IMR-90 (cell line): ENCODE measurements at regions not wholly inside any gene's neighbourhood (a gene's known extent, or its start where the extent isn't known, plus 50 kb on each side); places are given as distances from the start of the nearest gene placed in this dataset.

ENCODE experiments used
- ATAC-seq: fragments of 200-7000 bp; cut with Tn5 transposase; 2 replicates; pipeline ENCODE4 v1.9.1; 2020; ENCODE audit warnings: low read depth, mild to moderate bottlenecking, moderate library complexity
- BruUV-seq: library from RNA; stranded (reverse); fragments of 400-500 nt; replicated peaks from 2 replicates; lab custom pipeline; 2021; lab: Mats Ljungman, UMichigan
- CTCF ChIA-PET: fragments of 300-600 bp; formaldehyde crosslinking; extraction: SDS; loops from one replicate; lab custom pipeline; 2021; ENCODE audit warnings: antibody characterized with exemption; lab: Yijun Ruan, JAX
- POLR2A ChIA-PET: fragments of 300-600 bp; sonication (Branson Sonifier 250); formaldehyde crosslinking; loops from one replicate; lab custom pipeline; 2022; ENCODE audit warnings: antibody characterized with exemption; ENCODE audit not compliant: unreplicated experiment; lab: Charles Lee
- DNase-seq: peaks from one replicate; pipeline ENCODE4 v3.0.0; 2013
- H2AFZ ChIP-seq: replicated peaks from 2 replicates; pipeline ENCODE3; 2013; ENCODE audit warnings: low read length, mild to moderate bottlenecking; ENCODE audit not compliant: poor library complexity
- H2AK5ac ChIP-seq: 2 replicates; pipeline ENCODE4 v1.6.1; 2013; ENCODE audit warnings: low read depth, low read length, inconsistent platforms
- H2AK9ac ChIP-seq: replicated peaks from 2 replicates; pipeline ENCODE3; 2013; ENCODE audit warnings: mild to moderate bottlenecking, low read depth, low read length, moderate library complexity; ENCODE audit not compliant: poor library complexity
- H2BK120ac ChIP-seq: 2 replicates; pipeline ENCODE4 v1.6.1; 2013; ENCODE audit warnings: low read depth, low read length, inconsistent platforms
- H2BK15ac ChIP-seq: 3 replicates; pipeline ENCODE4 v1.6.1; 2013; ENCODE audit warnings: low read depth, low read length, inconsistent platforms
- H2BK20ac ChIP-seq: 2 replicates; pipeline ENCODE4 v1.6.1; 2013; ENCODE audit warnings: low read depth, mild to moderate bottlenecking, inconsistent platforms, low read length, moderate library complexity
- H2BK5ac ChIP-seq: 2 replicates; pipeline ENCODE4 v1.6.1; 2013; ENCODE audit warnings: mild to moderate bottlenecking, low read depth, low read length, inconsistent platforms; ENCODE audit not compliant: poor library complexity, severe bottlenecking
- H3K14ac ChIP-seq: replicated peaks from 2 replicates; pipeline ENCODE4 v1.6.1; 2013; ENCODE audit warnings: low read depth, low read length, inconsistent platforms
- H3K18ac ChIP-seq: 2 replicates; pipeline ENCODE4 v1.6.1; 2013; ENCODE audit warnings: low read depth, low read length, control low read depth
- H3K23ac ChIP-seq: 2 replicates; pipeline ENCODE4 v1.6.1; 2013; ENCODE audit warnings: low read depth, low read length, inconsistent platforms
- H3K27ac ChIP-seq: 2 replicates; pipeline ENCODE4 v1.5.1; 2013; ENCODE audit warnings: mild to moderate bottlenecking, control low read depth, low read length; ENCODE audit not compliant: insufficient read depth
- H3K27me3 ChIP-seq: 2 replicates; pipeline ENCODE4 v1.6.1; 2013; ENCODE audit warnings: low read length; ENCODE audit not compliant: control insufficient read depth, insufficient read depth
- H3K36me3 ChIP-seq: 2 replicates; pipeline ENCODE4 v1.6.1; 2013; ENCODE audit warnings: low read length, mixed read lengths; ENCODE audit not compliant: control insufficient read depth, insufficient read depth
- H3K4ac ChIP-seq: 2 replicates; pipeline ENCODE4 v1.6.1; 2013; ENCODE audit warnings: low read depth, low read length, inconsistent platforms
- H3K4me1 ChIP-seq: 2 replicates; pipeline ENCODE4 v1.6.1; 2013; ENCODE audit warnings: low read length, mixed read lengths; ENCODE audit not compliant: control insufficient read depth, insufficient read depth
- H3K4me2 ChIP-seq: 2 replicates; pipeline ENCODE4 v1.6.1; 2013; ENCODE audit warnings: low read depth, mild to moderate bottlenecking, control low read depth, low read length, moderate library complexity
- H3K4me3 ChIP-seq: 2 replicates; pipeline ENCODE4 v1.5.1; 2013; ENCODE audit warnings: low read depth, mild to moderate bottlenecking, control low read depth, low read length, moderate library complexity; ENCODE audit not compliant: insufficient read depth
- H3K56ac ChIP-seq: 2 replicates; pipeline ENCODE4 v1.6.1; 2013; ENCODE audit warnings: low read length, inconsistent platforms; ENCODE audit not compliant: insufficient read depth; ENCODE audit errors: extremely low read depth
- H3K79me1 ChIP-seq, 2 experiments: 2 replicates each; pipeline ENCODE4 v1.6.1; 2013; ENCODE audit warnings: low read length in 2 of 2, inconsistent platforms in 1 of 2, low read depth in 1 of 2
- H3K9ac ChIP-seq: 2 replicates; pipeline ENCODE4 v1.6.1; 2013; ENCODE audit warnings: low read depth, low read length, control low read depth
- H3K9me1 ChIP-seq: 2 replicates; pipeline ENCODE4 v1.6.1; 2013; ENCODE audit warnings: low read length, inconsistent platforms; ENCODE audit not compliant: insufficient read depth
- H3K9me3 ChIP-seq: 2 replicates; pipeline ENCODE4 v1.6.1; 2013; ENCODE audit warnings: low read length; ENCODE audit not compliant: control insufficient read depth, insufficient read depth
- H4K20me1 ChIP-seq: 2 replicates; pipeline ENCODE4 v1.6.1; 2013; ENCODE audit warnings: low read length, inconsistent platforms; ENCODE audit not compliant: insufficient read depth
- H4K5ac ChIP-seq: 2 replicates; pipeline ENCODE4 v1.6.1; 2013; ENCODE audit warnings: mild to moderate bottlenecking, low read depth, low read length, control low read depth
- H4K8ac ChIP-seq, 2 experiments: 2 replicates each; pipeline ENCODE4 v1.6.1; 2013; ENCODE audit warnings: low read depth in 2 of 2, low read length in 2 of 2, control low read depth in 1 of 2, inconsistent platforms in 1 of 2
- H4K91ac ChIP-seq: 2 replicates; pipeline ENCODE4 v1.6.1; 2013; ENCODE audit warnings: low read depth, low read length, inconsistent platforms; ENCODE audit not compliant: insufficient read depth
- BHLHE40 ChIP-seq: fragments of 150-350 bp; IDR thresholded peaks from 2 replicates; pipeline ENCODE4 v1.6.1; 2016; ENCODE audit warnings: mild to moderate bottlenecking, low read depth, low read length
- MAZ ChIP-seq: IDR thresholded peaks from 2 replicates; pipeline ENCODE4 v1.6.1; 2012; ENCODE audit warnings: low read depth, mild to moderate bottlenecking, low read length, improper control_type of control experiment, moderate library complexity, borderline replicate concordance
- RAD21 ChIP-seq: IDR thresholded peaks from 2 replicates; pipeline ENCODE4 v1.6.1; 2012; ENCODE audit warnings: low read length, improper control_type of control experiment
- RFX5 ChIP-seq: IDR thresholded peaks from 2 replicates; pipeline ENCODE4 v1.8.0; 2012; ENCODE audit warnings: low read depth, mild to moderate bottlenecking, low read length, moderate library complexity
- WGBS, 2 experiments: methylation state at CpG; one replicate each; pipeline versions ENCODE4 v1.1.5 to v1.1.7; 2013; ENCODE audit warnings: missing lambda C conversion rate in 2 of 2; ENCODE audit not compliant: insufficient read length in 1 of 2; ENCODE audit errors: extremely low coverage in 2 of 2; 5-methylcytosine and 5-hydroxymethylcytosine counted together
- dilution Hi-C: fragments of 300-500 bp; cut with HindIII; formaldehyde crosslinking; loops from one replicate; pipeline ENCODE4 v1.14.3; 2018; ENCODE audit warnings: low sequenced_read_pairs; ENCODE audit not compliant: unreplicated experiment
- in situ Hi-C: fragments of 300-500 bp; cut with MboI; formaldehyde crosslinking; loops from 3 replicates; pipeline ENCODE4 v1.14.3; 2019; ENCODE audit warnings: low sequenced_read_pairs, inconsistent platforms, mixed read lengths
- intact Hi-C: fragments of 100-400 bp; cut with micrococcal nuclease; formaldehyde crosslinking; loops from 2 replicates; pipeline ENCODE4 v1.10.0; 2022

DNA sequence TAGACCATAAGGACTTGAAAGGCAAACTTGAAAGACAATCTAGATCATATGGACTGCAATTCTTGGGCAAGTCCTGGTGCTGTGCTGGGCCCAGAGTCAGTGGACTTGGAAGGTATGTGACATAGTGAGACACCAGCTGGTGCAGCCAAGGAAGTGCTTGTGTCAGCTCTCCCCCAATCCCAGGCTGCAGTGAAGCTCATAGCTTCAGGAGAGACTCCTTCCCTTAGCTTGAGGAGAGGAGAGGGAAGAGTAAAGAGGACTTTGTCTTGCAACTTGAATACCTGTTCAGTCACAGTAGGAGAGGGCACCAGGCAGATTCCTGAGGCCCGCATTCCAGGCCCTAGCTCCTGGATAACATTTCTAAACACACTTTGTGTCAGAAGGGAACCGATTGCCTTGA is 127.4 kb upstream of the ZPLD1 start:
- no TSS peak for BruUV-seq
- no peaks in the 10 kb centered on the region for H3K36me3 ChIP-seq
- no peak overlapping the region for H2AFZ ChIP-seq
- no peaks in the 10 kb centered on the region for H3K9me3 ChIP-seq
- TF ChIP-seq RAD21, result no peak
- TF ChIP-seq BHLHE40, result no peak
- TF ChIP-seq MAZ, result no peak
- no peak for TF ChIP-seq RFX5
- no peak overlapping the region for H3K4ac ChIP-seq
- H3K14ac ChIP-seq, result no peak overlapping the region
- no peak overlapping the region for H2BK20ac ChIP-seq
- no peak overlapping the region for H4K8ac ChIP-seq
- no peaks in the 10 kb centered on the region for H3K4me1 ChIP-seq
- no peak overlapping the region for H3K27ac ChIP-seq
- CTCF ChIA-PET, result no interaction called here
- H2BK15ac ChIP-seq, result no peak overlapping the region
- POLR2A ChIA-PET, result no interaction called here
- no peak overlapping the region for H3K4me3 ChIP-seq
- dilution Hi-C loops (no loop called here), in situ Hi-C loops (no loop called here), intact Hi-C loops (loop anchor here (5.0 kb wide), 1 partner anchor 325 kb away; no protein-coding TSS in a partner anchor)
- no peak overlapping the region for H3K56ac ChIP-seq
- H4K20me1 ChIP-seq, result no peaks in the 10 kb centered on the region
- no CpG with 5 or more reads among the region's 2 CpGs for WGBS, 2 experiments
- H3K23ac ChIP-seq, result no peak overlapping the region
- H3K4me2 ChIP-seq, result no peak overlapping the region
- no peaks in the 10 kb centered on the region; the same call in 1 of the 2 replicates for H3K9me1 ChIP-seq
- H3K9ac ChIP-seq, result no peak overlapping the region
- H2BK5ac ChIP-seq, result no peak overlapping the region
- H4K91ac ChIP-seq, result no peak overlapping the region
- no peak for ATAC-seq
- no peaks in the 10 kb centered on the region for H3K79me1 ChIP-seq
- DNase-seq, result no peak
- H4K5ac ChIP-seq, result no peak overlapping the region
- H2AK5ac ChIP-seq, result no peak overlapping the region
- H3K27me3 ChIP-seq, result no peaks in the 10 kb centered on the region; the same call in 1 of the 2 replicates
- H2AK9ac ChIP-seq, result no peak overlapping the region
- H3K18ac ChIP-seq, result no peak overlapping the region
- H2BK120ac ChIP-seq, result no peak overlapping the region
